Psoas muscle (tissue), 7 donors: ENCODE measurements at regions not wholly inside any gene's neighbourhood (a gene's known extent, or its start where the extent isn't known, plus 50 kb on each side); places are given as distances from the start of the nearest gene placed in this dataset.

Source experiments
- ATAC-seq, 4 donors: fragments of 200-7000 bp; cut with Tn5 transposase; one replicate each; pipeline ENCODE4 v1.9.1; 2020; ENCODE audit warnings: moderate library complexity in 3 of 4, mild to moderate bottlenecking in 2 of 4
- DNase-seq, 2 donors: peaks; one replicate each; pipeline ENCODE4 v3.0.0-alpha.2; 2020
- H3K27ac ChIP-seq: fragments of 200-600 bp; one replicate; pipeline ENCODE4 v1.8.0; 2022
- H3K27me3 ChIP-seq, 3 donors: fragments of 200-600 bp in 1 of 3; one replicate each; pipeline versions ENCODE4 v1.6.1 to v1.8.0; 2013 to 2022; ENCODE audit warnings: low read length in 2 of 3, mild to moderate bottlenecking in 2 of 3, moderate library complexity in 1 of 3; ENCODE audit not compliant: insufficient read depth in 3 of 3
- H3K36me3 ChIP-seq, 2 donors: fragments of 200-600 bp in 1 of 2; one replicate each; pipeline versions ENCODE4 v1.6.1 to v1.8.0; 2013 to 2022; ENCODE audit warnings: low read depth in 1 of 2, mild to moderate bottlenecking in 1 of 2, moderate library complexity in 1 of 2; ENCODE audit not compliant: insufficient read depth in 1 of 2
- H3K4me1 ChIP-seq: fragments of 200-600 bp; one replicate; pipeline ENCODE4 v1.8.0; 2022
- H3K4me3 ChIP-seq: fragments of 200-600 bp; one replicate; pipeline ENCODE4 v1.8.0; 2022; ENCODE audit warnings: mild to moderate bottlenecking
- H3K9me3 ChIP-seq: fragments of 200-600 bp; one replicate; pipeline ENCODE4 v1.8.0; 2022
- CTCF ChIP-seq: fragments of 200-600 bp; IDR thresholded peaks from one replicate; pipeline ENCODE4 v1.8.0; 2022; ENCODE audit warnings: antibody characterized with exemption
- WGBS, 3 donors: extraction: QIAGEN DNeasy Blood & Tissue Kit; methylation state at CpG; one replicate each; pipeline versions ENCODE4 v1.1.6 to v1.1.7; 2013; 5-methylcytosine and 5-hydroxymethylcytosine counted together
- intact Hi-C, 2 donors: fragments of 100-400 bp; cut with DNase I; formaldehyde crosslinking; loops; one replicate each; pipeline versions ENCODE4 v1.11.0 to v1.14.2; 2022
- donor health status: healthy with polysubstance abuse.
- donor health status: DM: no; HTN: no; CAD: no; lungs with moderate emphysema.
- donor health status: Bipolar disorder and iron deficiency.
- donor health status: healthy.
- donor health status: DM: yes; HTN: yes; CAD: no.
- donor health status: DM: no; HTN: no; CAD: no.
- donor health status: DM: yes; HTN: yes; CAD: no.

GRCh38 chr9:89902450-89903140 is 297.8 kb downstream of the GADD45G start:
- Histone ChIP-seq H3K36me3 (no peaks in the 10 kb centered on the region), H3K9me3 (no peaks in the 10 kb centered on the region), H3K27me3 (no peaks in the 10 kb centered on the region), H3K4me1 (peaks cover 14% of the 10 kb centered on the region), H3K4me3 (no peak overlapping the region), H3K27ac (no peak overlapping the region)
- no peak for TF ChIP-seq CTCF
- 42 to 59% (median 44%) methylated on average over 8 of the region's 8 CpGs for WGBS, 3 donors
- DNase-seq (no peak), ATAC-seq (peak in 3 of 4 donors; percentile 22 to 58 (median 40))
- intact Hi-C loops: no loop called here

GRCh38 chr9:89903141-89903475 is 298.3 kb downstream of the GADD45G start:
- intact Hi-C loops: no loop called here
- no peak for TF ChIP-seq CTCF
- H3K36me3 ChIP-seq: no peaks in the 10 kb centered on the region
- DNase-seq (peak in 1 of 2 donors; percentile 56), ATAC-seq (peak; percentile 42 to 85 (median 72))
- no peaks in the 10 kb centered on the region for H3K27me3 ChIP-seq
- H3K4me1 ChIP-seq: peaks cover 14% of the 10 kb centered on the region
- H3K27ac ChIP-seq: no peak overlapping the region
- 37 to 65% (median 40%) methylated on average over 3 of the region's 3 CpGs for WGBS, 3 donors
- no peaks in the 10 kb centered on the region for H3K9me3 ChIP-seq
- H3K4me3 ChIP-seq: no peak overlapping the region

- Histone ChIP-seq H3K4me3 (no peak overlapping the region), H3K9me3 (no peaks in the 10 kb centered on the region), H3K27ac (no peak overlapping the region), H3K36me3 (no peaks in the 10 kb centered on the region), H3K27me3 (no peaks in the 10 kb centered on the region), H3K4me1 (peaks cover 14% of the 10 kb centered on the region)
- DNase-seq (no peak), ATAC-seq (no peak)
- 71 to 80% (median 77%) methylated on average over 5 of the region's 5 CpGs for WGBS, 3 donors
- no peak for TF ChIP-seq CTCF
- intact Hi-C loops: no loop called here
Observed at GRCh38 chr9:89905606-89906338, 301.0 kb downstream of the GADD45G start.

- Histone ChIP-seq H3K36me3 (no peaks in the 10 kb centered on the region), H3K27me3 (no peaks in the 10 kb centered on the region), H3K4me1 (no peaks in the 10 kb centered on the region), H3K9me3 (no peaks in the 10 kb centered on the region), H3K27ac (no peak overlapping the region), H3K4me3 (no peak overlapping the region)
- no peak for DNase-seq
- TF ChIP-seq CTCF: no peak
- intact Hi-C loops: no loop called here
- no peak for ATAC-seq
- 87 to 92% (median 91%) methylated on average over 9 of the region's 9 CpGs for WGBS, 3 donors
Observed at GRCh38 chr9:89911721-89912604, 307.2 kb downstream of the GADD45G start.
